Stomach (tissue), 8 donors: ENCODE measurements at regions not wholly inside any gene's neighbourhood (a gene's known extent, or its start where the extent isn't known, plus 50 kb on each side); places are given as distances from the start of the nearest gene placed in this dataset.

Experiments used
- DNase-seq, 2 donors: peaks; one replicate each; pipeline versions ENCODE4 v3.0.0 to v3.0.0-alpha.2; 2013 to 2019
- H3K27ac ChIP-seq, 5 donors: fragments of 200-600 bp in 4 of 5; sonication (generic) in 4 of 5; one replicate each; pipeline ENCODE4 v1.5.1; 2013 to 2019; ENCODE audit warnings: mild to moderate bottlenecking in 1 of 5, moderate library complexity in 1 of 5
- H3K27me3 ChIP-seq, 3 donors: fragments of 200-600 bp; sonication (generic); one replicate each; pipeline ENCODE4 v1.5.1; 2017 to 2019; ENCODE audit warnings: mixed run types in 1 of 3
- H3K36me3 ChIP-seq, 4 donors: fragments of 200-600 bp; sonication (generic); 1 replicate in 3 of 4; 2 replicates in 1 of 4; pipeline ENCODE4 v1.5.1; 2016 to 2019
- H3K4me1 ChIP-seq, 4 donors: fragments of 200-600 bp; sonication (generic); one replicate each; pipeline ENCODE4 v1.5.1; 2016 to 2019
- H3K4me3 ChIP-seq, 4 donors: fragments of 200-600 bp; sonication (generic) in 3 of 4; one replicate each; pipeline ENCODE4 v1.5.1; 2016 to 2019; ENCODE audit warnings: mild to moderate bottlenecking in 1 of 4
- H3K9me3 ChIP-seq, 4 donors: fragments of 200-600 bp; sonication (generic); one replicate each; pipeline ENCODE4 v1.5.1; 2016 to 2019
- EP300 ChIP-seq: sonication (generic); formaldehyde crosslinking; IDR thresholded peaks from one replicate; pipeline ENCODE4 v1.6.1; 2017; ENCODE audit warnings: antibody characterized with exemption
- POLR2A ChIP-seq, 4 donors: fragments of 450-650 bp; IDR thresholded peaks; one replicate each; pipeline ENCODE4 v1.6.1; 2016; ENCODE audit warnings: antibody characterized with exemption in 4 of 4, control low read depth in 2 of 4, mild to moderate bottlenecking in 1 of 4, moderate library complexity in 1 of 4
- POLR2AphosphoS5 ChIP-seq, 3 donors: sonication (generic); formaldehyde crosslinking; IDR thresholded peaks; one replicate each; pipeline ENCODE4 v1.6.1; 2016; ENCODE audit warnings: antibody characterized with exemption in 3 of 3
- WGBS, 5 donors: extraction: QIAGEN DNeasy Blood & Tissue Kit in 3 of 5; methylation state at CpG; one replicate each; pipeline versions ENCODE4 v1.1.5 to v1.1.7; 2013 to 2018; 5-methylcytosine and 5-hydroxymethylcytosine counted together
- intact Hi-C: fragments of 100-400 bp; cut with DNase I; formaldehyde crosslinking; loops from one replicate; pipeline ENCODE4 v1.15.1; 2023; ENCODE audit warnings: low total_unique reads
- TF ChIP-seq, protein P1 (sequence below), 7 experiments: fragments of 450-650 bp in 4 of 7; fragments of 200-600 bp in 3 of 7; sonication (generic) in 3 of 7; IDR thresholded peaks; one replicate each; pipeline ENCODE4 v1.5.1; 2016 to 2019; ENCODE audit warnings: antibody characterized with exemption in 7 of 7, control low read depth in 2 of 7, mild to moderate bottlenecking in 1 of 7
- donor health status: healthy with polysubstance abuse.
- donor health status: Bipolar disorder and iron deficiency.
- donor health status: healthy.

DNA sequence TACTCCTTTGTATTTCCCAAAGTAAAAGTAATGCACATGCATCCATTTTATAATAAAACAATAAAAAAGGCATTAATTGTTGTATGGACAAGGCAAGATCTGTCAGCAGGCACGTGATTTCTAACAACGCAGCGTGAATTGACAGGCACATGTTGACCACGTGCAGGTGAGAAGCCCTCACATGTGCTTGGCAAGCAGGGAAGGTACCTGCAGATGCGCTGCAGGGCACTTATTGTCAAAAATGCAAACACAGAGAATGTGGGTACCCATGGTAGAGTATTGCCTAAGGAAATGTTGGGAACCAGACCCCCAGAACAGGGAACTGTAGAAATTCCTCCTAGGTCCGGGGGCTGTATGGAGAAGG lies 515.0 kb upstream of the HS6ST1 start:
- no peaks in the 10 kb centered on the region for H3K9me3 ChIP-seq
- intact Hi-C loops, result no loop called here
- TF ChIP-seq EP300 (no peak), POLR2A (IDR thresholded peaks at IDR 0.05) (no peak), POLR2AphosphoS5 (IDR thresholded peaks at IDR 0.05) (no peak)
- TF ChIP-seq, protein P1, sequence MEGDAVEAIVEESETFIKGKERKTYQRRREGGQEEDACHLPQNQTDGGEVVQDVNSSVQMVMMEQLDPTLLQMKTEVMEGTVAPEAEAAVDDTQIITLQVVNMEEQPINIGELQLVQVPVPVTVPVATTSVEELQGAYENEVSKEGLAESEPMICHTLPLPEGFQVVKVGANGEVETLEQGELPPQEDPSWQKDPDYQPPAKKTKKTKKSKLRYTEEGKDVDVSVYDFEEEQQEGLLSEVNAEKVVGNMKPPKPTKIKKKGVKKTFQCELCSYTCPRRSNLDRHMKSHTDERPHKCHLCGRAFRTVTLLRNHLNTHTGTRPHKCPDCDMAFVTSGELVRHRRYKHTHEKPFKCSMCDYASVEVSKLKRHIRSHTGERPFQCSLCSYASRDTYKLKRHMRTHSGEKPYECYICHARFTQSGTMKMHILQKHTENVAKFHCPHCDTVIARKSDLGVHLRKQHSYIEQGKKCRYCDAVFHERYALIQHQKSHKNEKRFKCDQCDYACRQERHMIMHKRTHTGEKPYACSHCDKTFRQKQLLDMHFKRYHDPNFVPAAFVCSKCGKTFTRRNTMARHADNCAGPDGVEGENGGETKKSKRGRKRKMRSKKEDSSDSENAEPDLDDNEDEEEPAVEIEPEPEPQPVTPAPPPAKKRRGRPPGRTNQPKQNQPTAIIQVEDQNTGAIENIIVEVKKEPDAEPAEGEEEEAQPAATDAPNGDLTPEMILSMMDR (IDR thresholded peaks at IDR 0.05), result no peak
- no peaks in the 10 kb centered on the region for H3K4me1 ChIP-seq
- no peak for DNase-seq
- H3K27me3 ChIP-seq, result no peaks in the 10 kb centered on the region
- H3K36me3 ChIP-seq, result no peaks in the 10 kb centered on the region
- H3K4me3 ChIP-seq, result no peak overlapping the region
- 84 to 89% (median 86%) methylated on average over 6 of the region's 6 CpGs for WGBS, 5 donors
- peak overlapping the region in 1 of 5 donors; percentile 31 for H3K27ac ChIP-seq

DNA sequence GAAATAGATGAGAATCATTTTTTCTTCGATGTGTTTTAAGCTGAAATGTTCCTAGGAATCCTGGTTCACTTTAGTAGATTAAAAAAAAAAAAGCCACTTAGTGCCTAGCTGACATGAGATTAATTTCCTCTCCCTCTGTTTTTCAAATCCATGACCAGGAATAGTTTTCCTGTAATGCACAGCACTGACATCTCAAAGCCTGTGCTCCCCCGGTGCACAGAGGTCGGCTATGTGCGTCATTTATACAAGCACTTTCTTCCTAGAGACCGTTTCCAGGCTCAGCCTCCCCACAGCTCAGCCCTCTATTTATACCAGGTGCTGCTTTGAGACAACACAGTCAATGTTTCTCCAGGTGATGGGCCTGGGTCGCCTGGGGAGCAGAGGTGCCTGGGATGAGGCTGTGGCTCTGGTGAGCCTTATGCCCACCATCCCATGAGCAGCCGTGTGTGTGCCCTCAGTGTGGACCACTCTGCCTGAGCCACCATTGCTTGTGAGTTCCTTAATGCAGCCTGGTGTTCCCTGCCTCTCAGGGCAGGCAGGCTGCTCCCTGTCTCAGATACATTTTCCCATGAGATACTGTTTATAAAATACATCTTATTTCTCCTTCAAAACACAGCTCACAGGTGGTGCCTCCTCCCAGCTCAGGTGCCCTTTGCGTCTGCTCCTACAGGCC lies 515.7 kb upstream of the HS6ST1 start:
- peak in 1 of 2 donors; percentile 64 for DNase-seq
- Histone ChIP-seq H3K36me3 (no peaks in the 10 kb centered on the region), H3K4me3 (no peak overlapping the region), H3K27ac (peak overlapping the region in 1 of 5 donors; percentile 60), H3K9me3 (no peaks in the 10 kb centered on the region), H3K4me1 (no peaks in the 10 kb centered on the region), H3K27me3 (peaks cover 0 to under 1% (median 0%) of the 10 kb centered on the region in 3 donors)
- 45 to 61% (median 58%) methylated on average over 8 of the region's 8 CpGs for WGBS, 5 donors
- intact Hi-C loops, result no loop called here
- TF ChIP-seq POLR2A (IDR thresholded peaks at IDR 0.05) (no peak), POLR2AphosphoS5 (IDR thresholded peaks at IDR 0.05) (no peak), EP300 (no peak)
- TF ChIP-seq, protein P1 (IDR thresholded peaks at IDR 0.05), result no peak

DNA sequence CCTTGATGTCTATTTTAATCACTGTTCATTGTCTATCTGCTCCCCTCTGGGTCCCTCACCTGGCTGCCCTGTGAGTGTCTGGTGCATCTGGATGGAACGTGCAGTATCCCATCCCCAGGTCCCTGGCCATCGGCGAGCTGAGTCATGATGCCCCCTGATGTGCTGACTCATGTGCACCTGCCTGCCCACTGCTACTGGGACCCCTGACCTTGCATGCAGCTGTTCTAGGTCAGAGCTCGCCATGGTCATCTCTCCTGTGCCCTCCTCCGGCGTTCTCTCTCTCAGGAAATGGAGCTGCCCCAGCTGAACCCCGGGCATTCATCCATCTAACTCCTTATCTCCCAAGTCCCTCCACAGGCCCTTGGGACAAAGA lies 516.2 kb upstream of the HS6ST1 start:
- 71 to 90% (median 78%) methylated on average over 7 of the region's 7 CpGs for WGBS, 5 donors
- no peaks in the 10 kb centered on the region for H3K36me3 ChIP-seq
- TF ChIP-seq POLR2A (IDR thresholded peaks at IDR 0.05) (no peak), EP300 (no peak)
- TF ChIP-seq, protein P1 (IDR thresholded peaks at IDR 0.05), result no peak
- no peak for DNase-seq
- intact Hi-C loops, result no loop called here
- no peaks in the 10 kb centered on the region for H3K9me3 ChIP-seq
- H3K27ac ChIP-seq, result peak overlapping the region in 1 of 5 donors; percentile 60
- peaks cover 0 to 6% (median 0%) of the 10 kb centered on the region in 3 donors for H3K27me3 ChIP-seq
- no peaks in the 10 kb centered on the region for H3K4me1 ChIP-seq
- no peak overlapping the region for H3K4me3 ChIP-seq

DNA sequence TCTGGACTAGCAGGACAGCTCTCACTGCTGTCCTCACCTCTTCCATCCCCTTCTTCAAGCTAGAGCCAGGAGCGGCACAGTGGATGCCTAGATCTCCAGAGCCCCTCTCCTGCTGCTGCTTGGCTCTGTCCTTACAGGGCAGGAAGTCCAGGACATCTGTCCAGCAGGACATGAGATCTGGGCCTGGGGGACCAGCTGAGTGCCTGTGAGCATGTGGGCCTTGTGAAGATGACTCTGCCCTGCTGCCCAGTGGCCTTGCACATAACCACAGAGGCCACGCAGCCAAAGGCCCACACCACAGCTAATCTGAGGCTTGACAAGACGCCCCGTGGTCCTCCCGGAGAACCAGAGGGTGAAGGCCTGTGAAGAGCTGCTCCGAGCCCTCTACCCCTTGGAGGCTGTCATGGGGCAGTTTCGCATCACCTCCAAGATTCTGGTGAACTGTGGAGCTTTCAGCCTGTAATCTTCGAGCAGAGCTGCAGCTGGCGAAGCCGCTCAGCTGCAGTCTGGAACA lies 516.7 kb upstream of the HS6ST1 start:
- Histone ChIP-seq H3K4me1 (no peaks in the 10 kb centered on the region), H3K36me3 (no peaks in the 10 kb centered on the region), H3K9me3 (no peaks in the 10 kb centered on the region), H3K27me3 (peaks cover 0 to 6% (median 0%) of the 10 kb centered on the region in 3 donors), H3K27ac (no peak overlapping the region), H3K4me3 (no peak overlapping the region)
- DNase-seq, result no peak
- TF ChIP-seq POLR2AphosphoS5 (IDR thresholded peaks at IDR 0.05) (no peak), POLR2A (IDR thresholded peaks at IDR 0.05) (no peak), EP300 (no peak)
- TF ChIP-seq, protein P1 (IDR thresholded peaks at IDR 0.05), result no peak
- 89 to 100% (median 89%) methylated on average over 7 to 10 of the region's 10 CpGs for WGBS, 5 donors
- intact Hi-C loops, result no loop called here
